BLaER1 treated with 17β-estradiol and CSF1 and Interleukin-3, amounts not matched to agents 10 nM and 100 nM (cell line): ENCODE measurements at regions not wholly inside any gene's neighbourhood (a gene's known extent, or its start where the extent isn't known, plus 50 kb on each side); places are given as distances from the start of the nearest gene placed in this dataset.

Source experiments
- H3K27ac ChIP-seq, 11 experiments: shearing (Covaris generic); formaldehyde crosslinking; 2 replicates each; pipeline ENCODE4 v1.8.1; 2022
- H3K27me3 ChIP-seq, 11 experiments: shearing (Covaris generic); formaldehyde crosslinking; 2 replicates each; pipeline ENCODE4 v1.8.1; 2022
- H3K36me3 ChIP-seq, 11 experiments: shearing (Covaris generic); formaldehyde crosslinking; 2 replicates each; pipeline ENCODE4 v1.8.1; 2022
- H3K4me1 ChIP-seq, 10 experiments: shearing (Covaris generic); formaldehyde crosslinking; 2 replicates each; pipeline ENCODE4 v1.8.1; 2022
- H3K4me2 ChIP-seq, 11 experiments: shearing (Covaris generic); formaldehyde crosslinking; 2 replicates each; pipeline ENCODE4 v1.8.1; 2022
- H3K4me3 ChIP-seq, 10 experiments: shearing (Covaris generic); formaldehyde crosslinking; 2 replicates each; pipeline ENCODE4 v1.8.1; 2022
- H3K9ac ChIP-seq, 11 experiments: shearing (Covaris generic); formaldehyde crosslinking; 2 replicates each; pipeline ENCODE4 v1.8.1; 2022
- H3K9me3 ChIP-seq, 11 experiments: shearing (Covaris generic); formaldehyde crosslinking; replicated peaks in 1 of 11; 2 replicates each; pipeline ENCODE4 v1.8.1; 2022
- H4K20me1 ChIP-seq, 11 experiments: shearing (Covaris generic); formaldehyde crosslinking; 2 replicates each; pipeline ENCODE4 v1.8.1; 2022
- Cebpa-rat ChIP-seq, 11 experiments: shearing (Covaris generic); IDR thresholded peaks; 2 replicates each; pipeline ENCODE4 v1.8.1; 2022

- no peaks in the 10 kb centered on the region for H3K9me3 ChIP-seq
- peaks cover 29 to 94% (median 72%) of the 10 kb centered on the region in 11 experiments; a peak in 21 of 22 replicates for H4K20me1 ChIP-seq
Measured at GRCh38 chr7:66575398-66575797, 53.3 kb upstream of the KCTD7 start.

GRCh38 chr7:66576646-66577045 is 52.0 kb upstream of the KCTD7 start:
- H3K27me3 ChIP-seq: no peaks in the 10 kb centered on the region
- no peak overlapping the region for H3K4me2 ChIP-seq
- peaks cover 54 to 87% (median 66%) of the 10 kb centered on the region in 11 experiments for H3K36me3 ChIP-seq

More at GRCh38 chr7:66575398-66575797, 53.3 kb upstream of the KCTD7 start:
- Histone ChIP-seq H3K9ac (no peak overlapping the region), H3K27me3 (no peaks in the 10 kb centered on the region), H3K4me1 (peaks cover 14 to 29% (median 22%) of the 10 kb centered on the region in 10 experiments; a peak in 18 of 20 replicates), H3K4me3 (no peak overlapping the region), H3K4me2 (no peak overlapping the region), H3K36me3 (peaks cover 52 to 89% (median 66%) of the 10 kb centered on the region in 11 experiments), H3K27ac (no peak overlapping the region)
- TF ChIP-seq Cebpa-rat (IDR thresholded peaks at IDR 0.05): no peak

More at GRCh38 chr7:66576646-66577045, 52.0 kb upstream of the KCTD7 start:
- TF ChIP-seq Cebpa-rat (IDR thresholded peaks at IDR 0.05): no peak
- Histone ChIP-seq H3K4me3 (no peak overlapping the region), H3K9ac (0 out of 22 replicates have a peak overlapping the region, but pooled peaks of 1 of the 11 experiments have one; percentile 21), H3K27ac (no peak overlapping the region), H4K20me1 (peaks cover 34 to 94% (median 81%) of the 10 kb centered on the region in 11 experiments; a peak in 21 of 22 replicates), H3K4me1 (peaks cover 14 to 29% (median 22%) of the 10 kb centered on the region in 10 experiments; a peak in 18 of 20 replicates), H3K9me3 (no peaks in the 10 kb centered on the region)
